ENCODE measurements at regions not wholly inside any gene's neighbourhood (a gene's known extent, or its start where the extent isn't known, plus 50 kb on each side); places are given as distances from the start of the nearest gene placed in this dataset.

DNA sequence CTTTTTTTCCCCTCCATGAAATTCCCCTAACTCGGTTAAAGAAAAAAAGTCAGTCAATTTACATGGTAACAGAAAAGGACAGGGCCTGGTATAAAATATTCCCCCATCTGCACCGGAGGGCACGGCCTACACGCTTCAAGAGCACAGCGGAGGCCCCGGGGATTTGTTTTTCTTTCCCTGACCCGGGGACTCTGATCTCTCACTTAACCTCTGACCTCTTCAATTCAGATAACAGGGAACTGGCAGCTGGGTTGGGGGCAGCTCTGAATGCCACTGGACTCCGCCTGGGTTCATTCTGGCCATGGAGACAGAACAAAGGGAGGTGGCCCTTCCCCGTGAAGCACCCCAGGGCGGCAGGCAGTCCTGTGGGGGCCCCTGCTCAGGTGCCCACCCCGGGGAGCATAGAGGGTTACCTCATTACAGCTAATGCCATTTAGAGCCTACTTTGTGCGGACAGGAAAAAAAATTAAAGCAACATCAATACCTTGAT, 257.5 kb downstream of the SHQ1 start:
- TF ChIP-seq, protein P1, sequence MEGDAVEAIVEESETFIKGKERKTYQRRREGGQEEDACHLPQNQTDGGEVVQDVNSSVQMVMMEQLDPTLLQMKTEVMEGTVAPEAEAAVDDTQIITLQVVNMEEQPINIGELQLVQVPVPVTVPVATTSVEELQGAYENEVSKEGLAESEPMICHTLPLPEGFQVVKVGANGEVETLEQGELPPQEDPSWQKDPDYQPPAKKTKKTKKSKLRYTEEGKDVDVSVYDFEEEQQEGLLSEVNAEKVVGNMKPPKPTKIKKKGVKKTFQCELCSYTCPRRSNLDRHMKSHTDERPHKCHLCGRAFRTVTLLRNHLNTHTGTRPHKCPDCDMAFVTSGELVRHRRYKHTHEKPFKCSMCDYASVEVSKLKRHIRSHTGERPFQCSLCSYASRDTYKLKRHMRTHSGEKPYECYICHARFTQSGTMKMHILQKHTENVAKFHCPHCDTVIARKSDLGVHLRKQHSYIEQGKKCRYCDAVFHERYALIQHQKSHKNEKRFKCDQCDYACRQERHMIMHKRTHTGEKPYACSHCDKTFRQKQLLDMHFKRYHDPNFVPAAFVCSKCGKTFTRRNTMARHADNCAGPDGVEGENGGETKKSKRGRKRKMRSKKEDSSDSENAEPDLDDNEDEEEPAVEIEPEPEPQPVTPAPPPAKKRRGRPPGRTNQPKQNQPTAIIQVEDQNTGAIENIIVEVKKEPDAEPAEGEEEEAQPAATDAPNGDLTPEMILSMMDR (conservative IDR thresholded peaks at IDR 0.05): no peak
- no peak for TF ChIP-seq EZH2 (IDR thresholded peaks at IDR 0.05; ENCODE audit: low read depth)
